ENCODE measurements at regions not wholly inside any gene's neighbourhood (a gene's known extent, or its start where the extent isn't known, plus 50 kb on each side); places are given as distances from the start of the nearest gene placed in this dataset.

- no peak for DNase-seq (ENCODE audit: low read depth)
These were observed 685.3 kb downstream of the TRIML1 start for GRCh38 chr4:188824553-188824952.

GRCh38 chr4:188826393-188826792 is 687.2 kb downstream of the TRIML1 start:
- DNase-seq (ENCODE audit: low read depth), result no peak

- DNase-seq (ENCODE audit: low read depth), result no peak
These were observed 700.5 kb downstream of the TRIML1 start for GRCh38 chr4:188839704-188840103.

GRCh38 chr4:188841523-188841922 is 702.3 kb downstream of the TRIML1 start:
- peak; percentile 27 for DNase-seq (ENCODE audit: low read depth)

GRCh38 chr4:188854436-188854835 is 715.2 kb downstream of the TRIML1 start:
- DNase-seq (ENCODE audit: low read depth), result peak; percentile 10

GRCh38 chr4:188858696-188859095 is 719.5 kb downstream of the TRIML1 start:
- DNase-seq (ENCODE audit: low read depth), result no peak

GRCh38 chr4:188864741-188865140 is 725.5 kb downstream of the TRIML1 start:
- no peak for DNase-seq (ENCODE audit: low read depth)

GRCh38 chr4:188867796-188868195 is 728.6 kb downstream of the TRIML1 start:
- DNase-seq (ENCODE audit: low read depth), result no peak

- DNase-seq (ENCODE audit: low read depth), result no peak
These were observed 730.3 kb downstream of the TRIML1 start for GRCh38 chr4:188869581-188869980.

- no peak for DNase-seq (ENCODE audit: low read depth)
These were observed 733.6 kb downstream of the TRIML1 start for GRCh38 chr4:188872809-188873208.

GRCh38 chr4:188876881-188877280 is 737.6 kb downstream of the TRIML1 start:
- peak; percentile 24 for DNase-seq (ENCODE audit: low read depth)

- no peak for DNase-seq (ENCODE audit: low read depth)
These were observed 740.4 kb downstream of the TRIML1 start for GRCh38 chr4:188879598-188879997.

GRCh38 chr4:188887905-188888304 is 748.7 kb downstream of the TRIML1 start:
- DNase-seq (ENCODE audit: low read depth), result no peak

- DNase-seq (ENCODE audit: low read depth), result no peak
These were observed 753.6 kb downstream of the TRIML1 start for GRCh38 chr4:188892837-188893236.

- no peak for DNase-seq (ENCODE audit: low read depth)
These were observed 764.7 kb downstream of the TRIML1 start for GRCh38 chr4:188903986-188904385.

GRCh38 chr4:188904617-188905016 is 765.4 kb downstream of the TRIML1 start:
- no peak for DNase-seq (ENCODE audit: low read depth)

GRCh38 chr4:188905248-188905647 is 766.0 kb downstream of the TRIML1 start:
- DNase-seq (ENCODE audit: low read depth), result no peak

- DNase-seq (ENCODE audit: low read depth), result no peak
These were observed 772.0 kb downstream of the TRIML1 start for GRCh38 chr4:188911199-188911598.

GRCh38 chr4:188911707-188912106 is 772.5 kb downstream of the TRIML1 start:
- DNase-seq (ENCODE audit: low read depth), result no peak

- DNase-seq (ENCODE audit: low read depth), result no peak
These were observed 775.9 kb downstream of the TRIML1 start for GRCh38 chr4:188915175-188915574.

GRCh38 chr4:188918787-188919186 is 779.5 kb downstream of the TRIML1 start:
- DNase-seq (ENCODE audit: low read depth), result no peak

GRCh38 chr4:188930822-188931221 is 791.6 kb downstream of the TRIML1 start:
- DNase-seq (ENCODE audit: low read depth), result no peak

GRCh38 chr4:188934320-188934962 is 795.2 kb downstream of the TRIML1 start:
- peak; percentile 86 for DNase-seq (ENCODE audit: low read depth)

- peak; percentile 97 for DNase-seq (ENCODE audit: low read depth)
These were observed 802.4 kb downstream of the TRIML1 start for GRCh38 chr4:188941524-188942119.

Measured in M059J (cell line).